ENCODE measurements at regions not wholly inside any gene's neighbourhood (a gene's known extent, or its start where the extent isn't known, plus 50 kb on each side); places are given as distances from the start of the nearest gene placed in this dataset.

- TF ChIP-seq ZNF462 (CRISPR knock-in tag; IDR thresholded peaks at IDR 0.05) = no peak
- TF ChIP-seq EZH2phosphoT487 (IDR thresholded peaks at IDR 0.05; ENCODE audit: unreplicated experiment) = no peak
These were observed 626.7 kb downstream of the IRS1 start (continued) for GRCh38 chr2:226172939-226173338.

- peaks cover 8% of the 10 kb centered on the region; the same call in 1 of the 2 replicates for H3K4me1 ChIP-seq (ENCODE audit: insufficient read depth)
- ATAC-seq (no peak), DNase-seq (ENCODE audit: low spot score) (no peak)
- no peak overlapping the region for H3K4me3 ChIP-seq
- Mint-ChIP-seq H3K4me3 (no peak overlapping the region), H3K27me3 (ENCODE audit: insufficient read depth, low read depth, poor library complexity) (no peaks in the 10 kb centered on the region), H3K27ac (no peak overlapping the region), H3K4me1 (peaks cover 11% of the 10 kb centered on the region; the same call in 2 of the 3 replicates), H3K36me3 (ENCODE audit: low read depth) (no peaks in the 10 kb centered on the region), H3K9me3 (no peaks in the 10 kb centered on the region)
- H3K4me2 ChIP-seq = no peak overlapping the region
- H3K36me3 ChIP-seq (ENCODE audit: insufficient read depth) = no peaks in the 10 kb centered on the region
- no peak overlapping the region for H3K27ac ChIP-seq (ENCODE audit: low read depth)
- no peaks in the 10 kb centered on the region for H3K27me3 ChIP-seq (ENCODE audit: insufficient read depth)
- H4K20me1 ChIP-seq (replicated peaks; ENCODE audit: insufficient read depth) = no peaks in the 10 kb centered on the region
- H3K79me2 ChIP-seq (replicated peaks; ENCODE audit: insufficient read depth) = no peaks in the 10 kb centered on the region
- H3K9me2 ChIP-seq (ENCODE audit: insufficient read depth) = no peaks in the 10 kb centered on the region; the same call in 1 of the 2 replicates
- no peaks in the 10 kb centered on the region for H3F3A ChIP-seq (replicated peaks; ENCODE audit: low read depth)
- no peak overlapping the region for H2AFZ ChIP-seq
- no peak for TF ChIP-seq CTCF (conservative IDR thresholded peaks at IDR 0.05; ENCODE audit: low read depth in 2 of 2)
- TF ChIP-seq EZH2phosphoT487 (IDR thresholded peaks at IDR 0.05; ENCODE audit: unreplicated experiment) = no peak
- TF ChIP-seq ETS1 (IDR thresholded peaks at IDR 0.05) = no peak
- no peak for TF ChIP-seq NANOG (IDR thresholded peaks at IDR 0.05; ENCODE audit: borderline replicate concordance)
- no peak for TF ChIP-seq ZNF331 (CRISPR knock-in tag; IDR thresholded peaks at IDR 0.05; ENCODE audit: low read depth)
- TF ChIP-seq CREB1 (CRISPR knock-in tag; IDR thresholded peaks at IDR 0.05; ENCODE audit: low read depth) = no peak
These were observed 627.3 kb downstream of the IRS1 start for GRCh38 chr2:226172309-226172708.
